NCI-H2029 treated with DMSO at 0.1 percent for 48 hours (cell line): ENCODE measurements at regions not wholly inside any gene's neighbourhood (a gene's known extent, or its start where the extent isn't known, plus 50 kb on each side); places are given as distances from the start of the nearest gene placed in this dataset.

ENCODE experiments used
- DNase-seq: peaks from one replicate; lab custom pipeline; 2025; lab: John Stamatoyannopoulos, UW

- DNase-seq, result no peak
These were observed 116.2 kb downstream of the FOXD2 start for GRCh38 chr1:47554082-47554481.

DNA sequence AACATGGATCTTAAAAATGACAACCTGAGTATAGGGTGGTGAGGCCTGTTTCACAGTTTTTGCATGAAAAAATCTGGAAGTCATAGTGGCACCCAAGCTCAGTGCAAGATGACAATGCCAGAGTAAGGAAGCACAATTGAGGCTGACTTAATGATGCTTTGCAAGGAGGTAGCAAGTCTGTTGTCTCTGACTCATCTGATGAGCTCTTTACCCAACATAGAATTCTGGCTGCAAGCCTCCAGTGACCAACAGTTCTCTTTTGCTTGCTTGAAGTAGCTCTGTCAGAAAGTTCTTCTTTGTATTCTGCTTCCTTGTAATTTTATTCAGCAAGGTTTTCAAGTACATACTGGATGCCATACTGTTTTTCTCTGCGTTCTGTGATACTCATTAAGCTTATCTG is 117.1 kb downstream of the FOXD2 start:
- no peak for DNase-seq

GRCh38 chr1:47555306-47555705 is 117.5 kb downstream of the FOXD2 start:
- DNase-seq, result no peak

- no peak for DNase-seq
These were observed 118.2 kb downstream of the FOXD2 start for GRCh38 chr1:47555841-47556560.

GRCh38 chr1:47557066-47557465 is 119.2 kb downstream of the FOXD2 start:
- peak; percentile 97 for DNase-seq

DNA sequence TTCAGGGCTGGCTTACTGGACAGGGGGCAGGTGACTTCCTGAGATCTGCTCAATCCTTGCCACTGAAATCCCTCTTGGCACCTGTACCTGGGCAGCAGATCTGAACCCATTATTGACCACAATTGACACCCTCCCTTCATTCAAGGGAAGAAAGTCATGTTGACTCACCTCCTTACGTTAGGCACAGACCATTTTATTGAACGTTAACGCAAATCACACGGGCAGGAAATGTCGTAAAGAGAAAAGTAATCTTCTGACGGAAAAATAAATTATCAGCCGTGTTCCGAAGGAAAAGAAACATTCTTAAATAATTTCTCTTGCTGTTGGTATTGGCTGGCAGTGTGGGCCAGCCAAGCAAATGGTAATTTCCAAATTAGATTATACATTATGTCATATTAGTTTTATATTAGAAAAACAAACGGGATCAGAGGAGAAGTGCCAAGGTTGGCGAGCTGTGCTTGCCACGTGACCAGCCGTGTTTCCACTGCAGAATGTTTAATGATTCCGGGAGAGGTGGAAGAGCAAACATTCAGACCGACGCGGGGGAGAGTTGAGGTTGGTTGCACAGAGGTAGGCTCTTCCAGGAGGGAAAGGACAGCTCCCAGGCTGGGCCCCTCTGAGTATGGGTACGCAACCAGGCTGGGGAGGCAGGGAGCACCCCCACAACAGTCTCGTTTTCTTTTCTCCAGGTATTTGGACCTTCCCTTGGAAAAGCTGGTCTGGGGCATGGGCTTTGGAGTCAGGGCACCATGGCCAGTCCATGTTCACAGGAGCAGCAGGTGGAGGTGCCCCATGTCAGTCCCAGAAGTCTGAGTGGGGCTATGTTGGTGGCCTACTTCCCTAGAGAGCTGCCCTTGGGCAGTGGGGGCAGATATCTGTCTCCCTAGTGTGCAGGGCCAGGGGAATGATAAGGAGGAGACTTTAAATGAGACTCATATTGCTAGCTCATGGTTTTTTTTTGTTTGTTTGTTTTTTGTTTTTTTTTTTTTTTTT is 121.1 kb downstream of the FOXD2 start:
- peak; percentile 99 for DNase-seq

GRCh38 chr1:47559944-47560695 is 122.3 kb downstream of the FOXD2 start:
- no peak for DNase-seq

DNA sequence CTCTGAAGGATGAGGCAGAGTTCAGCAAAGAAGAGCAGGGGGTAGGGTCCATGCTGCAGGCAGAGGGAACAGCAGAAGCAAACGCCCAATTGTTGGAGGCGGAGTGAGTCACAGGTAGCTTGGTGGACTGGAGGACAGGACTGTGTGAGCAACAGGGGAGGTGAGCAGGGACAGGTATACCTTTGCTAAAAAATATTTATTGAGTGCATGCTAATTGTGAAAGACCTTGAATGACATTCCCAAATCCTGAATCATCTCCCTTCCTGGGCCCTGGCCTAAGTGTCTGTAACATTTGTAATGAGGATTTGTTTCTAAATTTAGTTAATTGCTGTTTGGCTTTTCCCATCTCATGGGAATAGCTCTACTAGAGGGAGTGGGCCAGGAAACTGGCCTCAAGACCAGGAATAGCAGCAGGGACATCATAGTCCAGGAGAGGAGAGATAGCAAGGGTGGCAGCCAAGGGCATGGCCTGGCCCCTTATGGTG is 123.7 kb downstream of the FOXD2 start:
- DNase-seq, result no peak

DNA sequence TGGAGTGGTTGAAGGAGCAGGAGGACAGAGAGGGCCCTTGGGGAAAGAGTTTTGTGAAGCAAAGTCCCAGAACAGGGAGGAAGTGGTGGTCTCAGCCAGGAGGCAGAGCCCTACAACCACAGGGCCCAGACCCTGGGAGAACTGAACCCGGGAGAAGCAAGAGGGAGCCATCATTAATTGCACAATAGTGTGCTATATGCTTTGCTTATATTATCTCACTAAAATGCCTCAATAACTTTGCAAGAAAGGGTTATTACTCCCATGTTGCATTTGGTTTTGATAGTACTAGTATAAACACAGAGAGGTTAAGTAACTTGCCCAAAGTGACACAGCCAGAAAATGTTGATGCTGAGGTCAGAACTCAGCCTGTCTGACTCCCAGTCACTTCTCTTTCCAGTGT is 124.3 kb downstream of the FOXD2 start:
- DNase-seq, result no peak

GRCh38 chr1:47562799-47563198 is 125.0 kb downstream of the FOXD2 start:
- no peak for DNase-seq

DNA sequence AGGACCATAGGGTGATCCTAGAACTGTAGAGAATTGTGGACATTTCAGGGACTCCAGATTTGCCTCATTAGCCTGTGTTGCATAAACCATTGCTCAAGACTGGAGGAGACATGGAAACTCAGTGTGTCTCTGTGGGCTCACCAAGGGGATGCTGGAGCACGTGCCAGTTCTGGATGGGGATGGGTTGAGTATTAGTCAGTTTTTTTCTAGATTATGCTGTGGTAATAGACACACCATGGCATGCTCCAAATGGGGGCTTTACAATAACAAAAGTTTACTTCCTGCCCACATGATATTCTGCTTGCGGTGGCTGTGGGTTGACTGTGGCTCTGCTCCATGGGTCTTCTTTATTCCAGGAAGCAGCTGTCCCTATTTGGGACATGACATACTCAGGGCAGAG is 125.4 kb downstream of the FOXD2 start:
- DNase-seq, result no peak

GRCh38 chr1:47564570-47564969 is 126.7 kb downstream of the FOXD2 start:
- DNase-seq, result peak; percentile 38

GRCh38 chr1:47565092-47565491 is 127.2 kb downstream of the FOXD2 start:
- no peak for DNase-seq

GRCh38 chr1:47565676-47566075 is 127.8 kb downstream of the FOXD2 start:
- DNase-seq, result no peak

- peak; percentile 32 for DNase-seq
These were observed 130.9 kb downstream of the FOXD2 start for GRCh38 chr1:47568763-47569162.

DNA sequence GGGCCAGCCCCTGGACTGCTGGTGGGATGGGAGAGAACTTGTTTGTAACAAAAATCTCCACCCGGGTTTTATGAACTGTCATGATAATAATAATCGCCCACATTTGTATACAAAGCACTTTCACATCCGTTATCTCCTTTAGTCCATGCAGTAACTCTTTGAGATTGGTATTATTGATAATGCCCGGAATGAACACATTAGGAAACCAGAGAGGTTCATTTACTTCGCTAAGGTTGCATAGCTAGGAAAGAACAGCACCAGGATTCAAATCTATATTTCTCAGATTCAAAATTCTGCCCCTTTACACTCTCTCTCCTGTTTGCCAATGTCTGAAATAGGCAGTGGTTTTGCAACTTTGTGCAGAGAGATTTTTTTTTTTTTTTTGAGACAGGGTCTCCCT is 131.4 kb downstream of the FOXD2 start:
- DNase-seq, result no peak

DNA sequence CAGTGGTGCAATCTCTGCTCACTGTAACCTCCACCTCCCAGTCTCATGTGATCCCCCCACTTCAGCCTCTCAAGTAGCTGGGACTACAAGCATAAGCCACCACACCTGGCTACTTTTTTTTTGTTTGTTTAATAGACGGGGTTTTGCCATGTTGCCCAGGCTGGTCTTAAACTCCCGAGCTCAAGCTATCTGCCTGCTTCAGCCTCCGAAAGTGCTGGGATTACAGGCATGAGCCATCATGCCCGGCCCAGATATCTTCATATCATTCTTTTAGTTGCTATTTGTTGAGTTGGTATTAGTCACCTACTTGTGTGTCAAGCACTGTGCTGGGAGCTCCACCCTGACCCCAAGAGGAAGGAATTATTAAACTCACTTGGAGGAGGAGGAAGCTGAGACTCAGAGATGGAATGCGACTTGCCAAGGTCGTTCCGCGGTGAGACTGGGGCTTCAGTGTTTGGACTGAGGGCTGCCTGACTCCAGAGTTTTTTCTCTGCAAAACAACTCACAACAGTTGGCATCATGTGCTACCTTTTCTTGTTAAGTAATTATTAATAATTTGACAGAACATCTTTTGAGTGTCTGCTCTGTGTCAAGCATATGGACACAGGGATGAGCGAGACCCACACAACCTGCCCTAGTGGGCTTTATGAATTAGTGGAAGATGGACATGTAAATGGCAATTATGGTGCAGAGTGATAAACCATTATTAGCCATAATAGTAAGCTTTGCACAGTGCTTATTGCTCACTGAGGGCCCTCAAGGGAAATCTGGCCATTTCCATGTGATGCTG is 132.0 kb downstream of the FOXD2 start:
- DNase-seq, result peak; percentile 74

- no peak for DNase-seq
These were observed 133.3 kb downstream of the FOXD2 start for GRCh38 chr1:47571161-47571560.

- DNase-seq, result no peak
These were observed 134.1 kb downstream of the FOXD2 start for GRCh38 chr1:47571952-47572351.

GRCh38 chr1:47572731-47573430 is 135.0 kb downstream of the FOXD2 start:
- DNase-seq, result no peak
